Transverse colon (tissue), 4 donors: ENCODE measurements at regions not wholly inside any gene's neighbourhood (a gene's known extent, or its start where the extent isn't known, plus 50 kb on each side); places are given as distances from the start of the nearest gene placed in this dataset.

Experiments
- CTCF ChIP-seq, 5 experiments: fragments of 200-600 bp in 3 of 5; fragments of 450-650 bp in 2 of 5; sonication (generic) in 3 of 5; IDR thresholded peaks; 1 replicate in 2 of 5; 2 replicates in 3 of 5; pipeline ENCODE4 v1.5.1; 2016 to 2017; ENCODE audit warnings: antibody characterized with exemption in 5 of 5, inconsistent platforms in 3 of 5, mild to moderate bottlenecking in 2 of 5, moderate library complexity in 1 of 5
- POLR2A ChIP-seq: fragments of 450-650 bp; IDR thresholded peaks from one replicate; pipeline ENCODE4 v1.6.1; 2016; ENCODE audit warnings: antibody characterized with exemption, mild to moderate bottlenecking, moderate library complexity
- POLR2AphosphoS5 ChIP-seq, 3 donors: sonication (generic); formaldehyde crosslinking; IDR thresholded peaks; one replicate each; pipeline ENCODE4 v1.6.1; 2016; ENCODE audit warnings: antibody characterized with exemption in 3 of 3

- TF ChIP-seq CTCF (IDR thresholded peaks at IDR 0.05) (no peak), POLR2AphosphoS5 (IDR thresholded peaks at IDR 0.05) (no peak), POLR2A (no peak)
Observed at GRCh38 chr3:43959498-43960447, 269.0 kb downstream of the ABHD5 start.
